ENCODE measurements at regions not wholly inside any gene's neighbourhood (a gene's known extent, or its start where the extent isn't known, plus 50 kb on each side); places are given as distances from the start of the nearest gene placed in this dataset.

- intact Hi-C loops (cut with DNase I) = no loop called here
- TF ChIP-seq CTCF (IDR thresholded peaks at IDR 0.05) = no peak
- H3K9me3 ChIP-seq = peaks cover 0 to 13% (median 2%) of the 10 kb centered on the region in 11 donors
- ATAC-seq (no peak), DNase-seq (no peak)
- no peaks in the 10 kb centered on the region for H3K36me3 ChIP-seq
- H3K4me3 ChIP-seq = no peak overlapping the region
- no peak overlapping the region for H3K27ac ChIP-seq
- no peaks in the 10 kb centered on the region for H3K4me1 ChIP-seq
- 78 to 85% methylated on average over 3 of the region's 3 CpGs for WGBS, 2 donors
- H3K27me3 ChIP-seq = peaks cover 0 to 42% (median 15%) of the 10 kb centered on the region in 7 donors
Measured at GRCh38 chr20:56897958-56898349, 268.8 kb downstream of the TFAP2C start.

- ATAC-seq = no peak
- H3K9me3 ChIP-seq = peaks cover 0 to 13% (median 2%) of the 10 kb centered on the region in 11 donors
- no peaks in the 10 kb centered on the region for H3K4me1 ChIP-seq
- H3K36me3 ChIP-seq = no peaks in the 10 kb centered on the region
- peaks cover 0 to 42% (median 15%) of the 10 kb centered on the region in 7 donors for H3K27me3 ChIP-seq
- WGBS, 2 donors = 63 to 67% methylated on average over 5 of the region's 5 CpGs
- no peak for TF ChIP-seq CTCF (IDR thresholded peaks at IDR 0.05)
- H3K27ac ChIP-seq = no peak overlapping the region
- intact Hi-C loops (cut with DNase I) = no loop called here
- no peak overlapping the region for H3K4me3 ChIP-seq
- DNase-seq = no peak
Measured at GRCh38 chr20:56899506-56899905, 270.4 kb downstream of the TFAP2C start.

GRCh38 chr20:56900252-56900651, 271.1 kb downstream of the TFAP2C start:
- WGBS, 2 donors = 77 to 79% methylated on average over 9 of the region's 9 CpGs
- TF ChIP-seq CTCF (IDR thresholded peaks at IDR 0.05) = no peak

GRCh38 chr20:56903421-56903820, 274.3 kb downstream of the TFAP2C start:
- no peak for TF ChIP-seq CTCF (IDR thresholded peaks at IDR 0.05)
- no peak overlapping the region for H3K27ac ChIP-seq
- intact Hi-C loops (cut with DNase I) = no loop called here
- H3K4me1 ChIP-seq = no peaks in the 10 kb centered on the region
- DNase-seq (no peak), ATAC-seq (no peak)
- peaks cover 0 to 42% (median 0%) of the 10 kb centered on the region in 7 donors for H3K27me3 ChIP-seq
- H3K36me3 ChIP-seq = no peaks in the 10 kb centered on the region
- H3K4me3 ChIP-seq = no peak overlapping the region
- 46 to 51% methylated on average over 1 of the region's 1 CpG for WGBS, 2 donors
- H3K9me3 ChIP-seq = peaks cover 0 to 17% (median 2%) of the 10 kb centered on the region in 11 donors

More at GRCh38 chr20:56900252-56900651, 271.1 kb downstream of the TFAP2C start:
- no peak for ATAC-seq
- Histone ChIP-seq H3K9me3 (peaks cover 0 to 13% (median 2%) of the 10 kb centered on the region in 11 donors), H3K4me1 (no peaks in the 10 kb centered on the region), H3K36me3 (no peaks in the 10 kb centered on the region), H3K27me3 (peaks cover 0 to 42% (median 15%) of the 10 kb centered on the region in 7 donors), H3K4me3 (no peak overlapping the region), H3K27ac (no peak overlapping the region)
- intact Hi-C loops (cut with DNase I) = no loop called here
- no peak for DNase-seq
